ENCODE measurements at regions not wholly inside any gene's neighbourhood (a gene's known extent, or its start where the extent isn't known, plus 50 kb on each side); places are given as distances from the start of the nearest gene placed in this dataset.

DNA sequence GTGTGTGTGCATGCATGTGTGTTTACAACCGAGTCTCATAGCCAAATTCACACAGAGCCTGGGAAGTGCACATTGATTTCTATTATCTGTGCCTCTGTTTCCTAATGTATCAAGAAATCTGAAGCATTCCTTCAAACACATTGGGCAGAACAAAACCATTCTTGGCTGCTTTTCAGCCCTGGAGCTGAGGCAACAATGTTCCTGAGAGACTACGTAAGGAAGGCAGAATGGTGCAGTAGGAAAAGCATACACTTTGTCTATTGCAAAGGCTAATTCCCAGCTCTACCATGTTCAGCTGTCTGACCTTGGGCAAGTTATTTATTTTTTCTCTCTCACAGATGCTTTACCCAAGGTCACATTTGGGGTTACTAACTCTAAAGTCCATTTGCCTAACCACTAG, 575.5 kb downstream of the SOX6 start:
- Histone ChIP-seq H3K27me3 (ENCODE audit: control insufficient read depth in 1 of 2, insufficient read depth in 2 of 2, low read length in 2 of 2) (0 out of 5 replicates have a peak, but pooled peaks cover 0 to 5% of the 10 kb centered on the region in 2 experiments), H3K27ac (ENCODE audit: extremely low read length, insufficient read depth, low read length) (no peak overlapping the region), H3K4me1 (ENCODE audit: insufficient read depth, low read length) (peaks cover 6% of the 10 kb centered on the region; the same call in 1 of the 2 replicates), H3K4me3 (replicated peaks in 1 of 3; ENCODE audit: insufficient read depth in 1 of 3, low read depth in 2 of 3, low read length in 3 of 3) (no peak overlapping the region), H3K4me2 (ENCODE audit: low read depth, low read length) (no peak overlapping the region), H3K79me2 (ENCODE audit: insufficient read depth, low read length) (no peaks in the 10 kb centered on the region), H4K20me1 (ENCODE audit: insufficient read depth, low read length) (no peaks in the 10 kb centered on the region), H3K36me3 (replicated peaks in 1 of 2; ENCODE audit: control insufficient read depth in 1 of 2, insufficient read depth in 2 of 2, low read length in 2 of 2) (no peaks in the 10 kb centered on the region), H3K9me3 (ENCODE audit: low read length) (no peaks in the 10 kb centered on the region), H2AFZ (ENCODE audit: low read length) (no peak overlapping the region), H3K9ac (ENCODE audit: insufficient read depth, low read depth, low read length) (no peak overlapping the region)
- 40% methylated on average over 2 of the region's 2 CpGs for WGBS (ENCODE audit: low lambda C conversion rate)
- BruUV-seq (replicated peaks), result no TSS peak
- FAIRE-seq (no peak), DNase-seq (ENCODE audit: low spot score) (no peak), ATAC-seq (no peak; the same call in 2 of the 3 replicates)
- POLR2A ChIA-PET, result no interaction called here
- CTCF ChIA-PET (ENCODE audit: low intra/inter-chr PET ratio, low total read pairs), result no interaction called here
- intact Hi-C loops (cut with micrococcal nuclease; ENCODE audit: unreplicated experiment), result no loop called here
- in situ Hi-C loops (cut with HindIII; ENCODE audit: extremely low pct_ligation_motif_present, low pct_unique_long_range_greater_than_20kb), result loop anchor here (25.0 kb wide), 1 partner anchor 106 kb away; no protein-coding TSS in a partner anchor
- no peak for TF ChIP-seq MED8 (CRISPR knock-in tag; IDR thresholded peaks at IDR 0.05; ENCODE audit: insufficient replicate concordance)
- no peak for TF ChIP-seq TMF1 (CRISPR knock-in tag; IDR thresholded peaks at IDR 0.05; ENCODE audit: low read depth)
- peak; percentile 27; the same call in 1 of the 2 replicates for TF ChIP-seq HNF4A (CRISPR knock-in tag; IDR thresholded peaks at IDR 0.05)

DNA sequence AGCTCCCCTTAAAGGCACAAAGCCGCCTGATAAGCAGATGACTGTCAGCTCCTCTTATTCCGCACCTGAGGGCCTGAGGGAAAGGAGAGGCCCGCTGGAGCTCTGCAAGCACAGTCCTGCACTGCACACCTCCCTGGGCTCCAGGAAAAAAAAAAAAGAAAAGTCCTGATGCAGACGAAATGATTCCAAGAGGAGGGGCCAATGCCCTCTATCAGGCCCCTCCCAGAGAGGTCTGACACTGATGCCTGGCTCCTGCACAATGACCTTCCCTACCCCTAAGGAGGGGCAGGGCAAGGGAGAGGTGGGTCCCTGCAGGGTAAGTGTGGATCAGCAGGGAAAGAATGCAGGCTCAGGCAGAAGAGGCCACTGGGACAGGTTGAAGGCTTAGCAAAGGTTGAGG, 572.7 kb downstream of the SOX6 start:
- ChIA-PET CTCF (ENCODE audit: low intra/inter-chr PET ratio, low total read pairs) (no interaction called here), POLR2A (no interaction called here)
- Histone ChIP-seq H4K20me1 (ENCODE audit: insufficient read depth, low read length) (no peaks in the 10 kb centered on the region), H3K4me1 (ENCODE audit: insufficient read depth, low read length) (peaks cover 6% of the 10 kb centered on the region; the same call in 1 of the 2 replicates), H3K4me3 (replicated peaks in 1 of 3; ENCODE audit: insufficient read depth in 1 of 3, low read depth in 2 of 3, low read length in 3 of 3) (no peak overlapping the region), H2AFZ (ENCODE audit: low read length) (no peak overlapping the region), H3K79me2 (ENCODE audit: insufficient read depth, low read length) (no peaks in the 10 kb centered on the region), H3K9me3 (ENCODE audit: low read length) (no peaks in the 10 kb centered on the region), H3K27me3 (ENCODE audit: control insufficient read depth in 1 of 2, insufficient read depth in 2 of 2, low read length in 2 of 2) (peaks cover 0 to 5% of the 10 kb centered on the region in 2 experiments; a peak in 1 of 5 replicates), H3K4me2 (ENCODE audit: low read depth, low read length) (no peak overlapping the region), H3K27ac (ENCODE audit: extremely low read length, insufficient read depth, low read length) (no peak overlapping the region), H3K36me3 (replicated peaks in 1 of 2; ENCODE audit: control insufficient read depth in 1 of 2, insufficient read depth in 2 of 2, low read length in 2 of 2) (no peaks in the 10 kb centered on the region), H3K9ac (ENCODE audit: insufficient read depth, low read depth, low read length) (no peak overlapping the region)
- FAIRE-seq (no peak), DNase-seq (ENCODE audit: low spot score) (no peak), ATAC-seq (no peak)
- no TSS peak for BruUV-seq (replicated peaks)
- WGBS (ENCODE audit: low lambda C conversion rate), result 44% methylated on average over 4 of the region's 4 CpGs
- in situ Hi-C loops (cut with HindIII; ENCODE audit: extremely low pct_ligation_motif_present, low pct_unique_long_range_greater_than_20kb) (loop anchor here (25.0 kb wide), 1 partner anchor 104 kb away; no protein-coding TSS in a partner anchor), intact Hi-C loops (cut with micrococcal nuclease; ENCODE audit: unreplicated experiment) (no loop called here)
- TF ChIP-seq SMARCE1 (IDR thresholded peaks at IDR 0.05; ENCODE audit: borderline replicate concordance) (no peak), PHF5A (CRISPR knock-in tag; IDR thresholded peaks at IDR 0.05; ENCODE audit: low read depth, unreplicated experiment) (no peak), ZNF337 (CRISPR knock-in tag; IDR thresholded peaks at IDR 0.05; ENCODE audit: borderline replicate concordance, low read depth) (no peak)
